Panc1 (cell line): ENCODE measurements at regions not wholly inside any gene's neighbourhood (a gene's known extent, or its start where the extent isn't known, plus 50 kb on each side); places are given as distances from the start of the nearest gene placed in this dataset.

Experiments used
- ATAC-seq: fragments of 200-7000 bp; cut with Tn5 transposase; 2 replicates; pipeline ENCODE4 v1.9.1; 2020; ENCODE audit warnings: mild to moderate bottlenecking, moderate library complexity
- BruUV-seq: library from RNA; stranded (reverse); fragments of 400-500 nt; replicated peaks from 2 replicates; lab custom pipeline; 2021; lab: Mats Ljungman, UMichigan
- CTCF ChIA-PET: fragments of 300-600 bp; sonication (Branson Sonifier 250); formaldehyde crosslinking; loops from one replicate; lab custom pipeline; 2022; ENCODE audit warnings: antibody characterized with exemption; lab: Charles Lee
- POLR2A ChIA-PET: fragments of 300-600 bp; sonication (Branson Sonifier 250); formaldehyde crosslinking; loops from one replicate; lab custom pipeline; 2022; ENCODE audit warnings: antibody characterized with exemption; lab: Charles Lee
- DNase-seq: peaks from one replicate; pipeline ENCODE4 v3.0.0-alpha.2; 2010; ENCODE audit warnings: low read depth, low spot score
- H3K27ac ChIP-seq: 2 replicates; pipeline ENCODE4 v1.5.1; 2011; ENCODE audit warnings: mild to moderate bottlenecking, low read length, inconsistent platforms
- H3K27me3 ChIP-seq: fragments of 200-500 bp; sonication (Bioruptor generic); 2 replicates; pipeline ENCODE4 v1.6.0; 2014; ENCODE audit warnings: low read length, inconsistent platforms; ENCODE audit not compliant: control insufficient read depth, insufficient read depth
- H3K36me3 ChIP-seq: fragments of 200-500 bp; sonication (Bioruptor generic); 2 replicates; pipeline ENCODE4 v1.5.1; 2014; ENCODE audit warnings: inconsistent platforms, mild to moderate bottlenecking, low read length, moderate library complexity; ENCODE audit not compliant: control insufficient read depth, insufficient read depth
- H3K4me1 ChIP-seq: 2 replicates; pipeline ENCODE4 v1.5.1; 2011; ENCODE audit warnings: inconsistent platforms, mild to moderate bottlenecking, low read length, moderate library complexity; ENCODE audit not compliant: control insufficient read depth, insufficient read depth
- H3K4me3 ChIP-seq, 2 experiments: 2 replicates each; pipeline ENCODE4 v1.5.1; 2011 to 2012; ENCODE audit warnings: low read depth in 2 of 2, low read length in 2 of 2, mild to moderate bottlenecking in 2 of 2, inconsistent platforms in 1 of 2, moderate library complexity in 1 of 2
- H3K9me3 ChIP-seq: fragments of 200-500 bp; sonication (Bioruptor generic); 2 replicates; pipeline ENCODE4 v1.5.1; 2014; ENCODE audit warnings: low read depth, mild to moderate bottlenecking, inconsistent platforms, low read length, moderate library complexity; ENCODE audit not compliant: control insufficient read depth, insufficient read depth
- POLR2AphosphoS5 ChIP-seq: IDR thresholded peaks from 2 replicates; pipeline ENCODE4 v1.6.1; 2012; ENCODE audit warnings: mild to moderate bottlenecking, low read depth, low read length, moderate library complexity
- REST ChIP-seq, 2 experiments: IDR thresholded peaks; 2 replicates each; pipeline ENCODE4 v1.6.1; 2011 to 2012; ENCODE audit warnings: low read depth in 2 of 2, control low read depth in 1 of 2, low read length in 1 of 2, mild to moderate bottlenecking in 1 of 2, moderate library complexity in 1 of 2; ENCODE audit not compliant: insufficient read depth in 1 of 2
- SIN3A ChIP-seq: IDR thresholded peaks from 2 replicates; pipeline ENCODE4 v1.6.1; 2012; ENCODE audit warnings: low read depth, mild to moderate bottlenecking, low read length, moderate library complexity, borderline replicate concordance; ENCODE audit not compliant: insufficient read depth
- TCF7L2 ChIP-seq: IDR thresholded peaks from 2 replicates; pipeline ENCODE4 v1.6.1; 2011; ENCODE audit warnings: mild to moderate bottlenecking, low read depth, low read length, inconsistent platforms
- in situ Hi-C: cut with HindIII; loops from 2 replicates; pipeline ENCODE4 v1.10.0; 2016; ENCODE audit warnings: low sequenced_read_pairs, low pct_unique_long_range_greater_than_20kb
- intact Hi-C: fragments of 100-400 bp; cut with micrococcal nuclease; formaldehyde crosslinking; loops from one replicate; pipeline ENCODE4 v1.10.0; 2022; ENCODE audit not compliant: unreplicated experiment
- TF ChIP-seq, protein P1 (sequence below): fragments of 450-650 bp; IDR thresholded peaks from 2 replicates; pipeline ENCODE4 v1.5.1; 2017; ENCODE audit warnings: mild to moderate bottlenecking

DNA sequence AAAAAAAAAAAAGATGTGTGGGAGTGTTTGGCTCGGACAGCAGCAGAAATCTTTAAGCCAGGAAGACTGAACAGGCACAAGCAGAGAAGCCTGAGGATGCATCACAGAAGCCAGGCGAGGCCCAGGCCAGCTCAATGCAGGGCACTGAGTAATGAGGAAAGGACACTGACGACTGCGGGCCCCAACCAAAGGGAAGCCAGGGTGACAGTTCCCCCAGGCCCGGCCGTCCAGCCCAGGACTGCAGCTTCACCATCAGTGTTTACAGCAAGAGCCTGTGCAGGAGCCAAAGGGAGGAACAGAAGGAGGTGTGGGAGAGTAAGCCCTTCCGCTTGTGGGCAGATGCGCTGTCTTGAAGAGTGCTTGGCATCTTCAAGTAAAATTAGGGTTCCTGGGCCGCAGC is 205.3 kb upstream of the SFSWAP start:
- POLR2A ChIA-PET, result no interaction called here
- in situ Hi-C loops, result no loop called here
- no peaks in the 10 kb centered on the region for H3K36me3 ChIP-seq

DNA sequence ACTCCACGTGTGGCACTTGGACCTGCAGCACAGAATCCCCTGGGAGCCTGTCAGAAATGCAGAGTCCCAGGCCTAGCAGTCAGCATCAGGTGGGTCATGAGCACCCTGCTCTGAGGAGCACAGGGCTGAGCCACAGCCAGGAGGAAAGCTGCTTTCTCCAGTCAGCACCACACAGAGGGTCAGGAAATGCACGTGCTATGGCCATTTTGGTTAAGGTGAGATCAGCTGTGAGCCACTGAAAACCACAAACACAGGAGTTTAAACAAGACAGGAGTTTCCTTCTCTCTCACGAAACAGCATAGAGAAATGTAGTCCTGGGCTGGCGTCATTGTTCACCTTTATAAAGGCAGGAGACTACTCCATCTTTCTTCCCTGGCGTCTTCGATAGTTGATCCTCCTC is 204.5 kb upstream of the SFSWAP start:
- no TSS peak for BruUV-seq
- H3K27me3 ChIP-seq, result peaks cover 4% of the 10 kb centered on the region
- no peak for DNase-seq
- H3K4me1 ChIP-seq, result no peaks in the 10 kb centered on the region
- H3K36me3 ChIP-seq, result no peaks in the 10 kb centered on the region
- CTCF ChIA-PET, result no interaction called here
- TF ChIP-seq, protein P1, sequence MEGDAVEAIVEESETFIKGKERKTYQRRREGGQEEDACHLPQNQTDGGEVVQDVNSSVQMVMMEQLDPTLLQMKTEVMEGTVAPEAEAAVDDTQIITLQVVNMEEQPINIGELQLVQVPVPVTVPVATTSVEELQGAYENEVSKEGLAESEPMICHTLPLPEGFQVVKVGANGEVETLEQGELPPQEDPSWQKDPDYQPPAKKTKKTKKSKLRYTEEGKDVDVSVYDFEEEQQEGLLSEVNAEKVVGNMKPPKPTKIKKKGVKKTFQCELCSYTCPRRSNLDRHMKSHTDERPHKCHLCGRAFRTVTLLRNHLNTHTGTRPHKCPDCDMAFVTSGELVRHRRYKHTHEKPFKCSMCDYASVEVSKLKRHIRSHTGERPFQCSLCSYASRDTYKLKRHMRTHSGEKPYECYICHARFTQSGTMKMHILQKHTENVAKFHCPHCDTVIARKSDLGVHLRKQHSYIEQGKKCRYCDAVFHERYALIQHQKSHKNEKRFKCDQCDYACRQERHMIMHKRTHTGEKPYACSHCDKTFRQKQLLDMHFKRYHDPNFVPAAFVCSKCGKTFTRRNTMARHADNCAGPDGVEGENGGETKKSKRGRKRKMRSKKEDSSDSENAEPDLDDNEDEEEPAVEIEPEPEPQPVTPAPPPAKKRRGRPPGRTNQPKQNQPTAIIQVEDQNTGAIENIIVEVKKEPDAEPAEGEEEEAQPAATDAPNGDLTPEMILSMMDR, result no peak
- no peak for TF ChIP-seq TCF7L2
- no peak for TF ChIP-seq SIN3A
- TF ChIP-seq REST (IDR thresholded peaks at IDR 0.05; ENCODE audit: insufficient read depth in 1 of 2, low read depth in 2 of 2, low read length in 1 of 2), result no peak
- TF ChIP-seq POLR2AphosphoS5, result no peak
- H3K4me3 ChIP-seq, result no peak overlapping the region
- no peak for ATAC-seq
- no peaks in the 10 kb centered on the region for H3K9me3 ChIP-seq
- no peak overlapping the region for H3K27ac ChIP-seq
- intact Hi-C loops (no loop called here), in situ Hi-C loops (no loop called here)
- POLR2A ChIA-PET, result no interaction called here

More for the DNA sequence above, 205.3 kb upstream of the SFSWAP start:
- H3K4me1 ChIP-seq, result no peaks in the 10 kb centered on the region
- no peak overlapping the region for H3K27ac ChIP-seq
- H3K4me3 ChIP-seq, result no peak overlapping the region
- CTCF ChIA-PET, result no interaction called here
- no peaks in the 10 kb centered on the region for H3K9me3 ChIP-seq
- no TSS peak for BruUV-seq
- ATAC-seq, result no peak
- no peak for DNase-seq
- intact Hi-C loops, result no loop called here
- H3K27me3 ChIP-seq, result peaks cover 4% of the 10 kb centered on the region
- TF ChIP-seq REST (IDR thresholded peaks at IDR 0.05; ENCODE audit: insufficient read depth in 1 of 2, low read depth in 2 of 2, low read length in 1 of 2) (no peak), POLR2AphosphoS5 (no peak), TCF7L2 (no peak), SIN3A (no peak)
- TF ChIP-seq, protein P1, result no peak
